Stimulated activated naive CD8-positive, alpha-beta T cell treated with anti-CD3 and anti-CD28 coated beads, Interleukin-15, amount 100 ng/mL, for 72 hours (primary cell): ENCODE measurements at regions not wholly inside any gene's neighbourhood (a gene's known extent, or its start where the extent isn't known, plus 50 kb on each side); places are given as distances from the start of the nearest gene placed in this dataset.
"Not testable (repeated sequence)": the region's sequence is repeated elsewhere in the genome, so short reads cannot be mapped to it uniquely, and the experiment has no call there.

Experiments
- ATAC-seq: fragments of 150-1000 bp; cut with Tn5 transposase; 2 replicates; pipeline ENCODE4 v1.10.0; 2021; ENCODE audit warnings: mild to moderate bottlenecking, moderate library complexity
- DNase-seq, 2 donors: peaks; one replicate each; pipeline ENCODE4 v3.0.0; 2021 to 2022
- H3K27ac Mint-ChIP-seq, 2 donors: one replicate each; pipeline ENCODE4 v1.8.0; 2022; ENCODE audit warnings: mild to moderate bottlenecking in 2 of 2, mixed read lengths in 2 of 2, moderate library complexity in 2 of 2
- H3K27me3 Mint-ChIP-seq: one replicate; pipeline ENCODE4 v1.8.0; 2022; ENCODE audit warnings: mixed read lengths
- H3K4me1 Mint-ChIP-seq: one replicate; pipeline ENCODE4 v1.8.0; 2022; ENCODE audit warnings: mild to moderate bottlenecking, mixed read lengths
- H3K4me3 Mint-ChIP-seq, 2 donors: one replicate each; pipeline ENCODE4 v1.8.0; 2022; ENCODE audit warnings: mild to moderate bottlenecking in 2 of 2, mixed read lengths in 2 of 2, moderate library complexity in 1 of 2
- H3K9me3 Mint-ChIP-seq, 2 donors: one replicate each; pipeline ENCODE4 v1.8.0; 2022; ENCODE audit warnings: mixed read lengths in 2 of 2

DNA sequence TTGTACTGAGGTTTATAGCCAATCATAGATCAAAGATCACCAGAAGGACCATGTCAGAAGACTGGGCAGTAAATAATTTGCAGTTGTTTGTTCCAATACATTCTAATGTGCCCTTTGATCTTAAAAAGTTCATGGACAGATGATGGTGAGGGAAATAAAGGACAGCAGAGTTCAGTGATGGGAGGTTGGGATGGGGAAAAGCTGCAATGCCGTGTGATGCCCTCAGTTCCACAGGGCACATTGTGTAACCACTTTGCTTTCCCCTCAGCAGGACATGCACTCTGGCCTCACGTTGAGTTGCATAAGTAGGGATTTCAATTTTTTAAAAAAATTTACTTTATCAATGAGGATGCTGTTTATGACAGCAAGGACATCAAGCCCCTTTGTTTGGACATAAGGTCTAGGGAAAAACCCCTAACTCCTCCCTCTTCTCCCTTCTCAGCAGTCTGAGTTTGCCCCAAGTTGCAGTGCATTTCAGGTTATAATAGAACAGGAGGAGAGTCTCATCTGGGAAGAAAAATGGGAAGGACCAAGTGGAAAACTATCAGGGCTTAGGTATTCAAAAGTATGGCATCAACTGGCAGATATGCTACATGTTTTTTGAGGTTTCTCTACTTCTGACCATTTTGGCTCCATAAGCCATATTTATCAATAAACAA lies 83.1 kb upstream of the TMED7 start:
- ATAC-seq (no peak), DNase-seq (no peak)
- no peaks in the 10 kb centered on the region for H3K4me1 Mint-ChIP-seq
- H3K27ac Mint-ChIP-seq = no peak overlapping the region
- peaks cover 11 to 19% of the 10 kb centered on the region in 2 donors for H3K9me3 Mint-ChIP-seq
- H3K4me3 Mint-ChIP-seq = no peak overlapping the region
- peaks cover 30% of the 10 kb centered on the region for H3K27me3 Mint-ChIP-seq

DNA sequence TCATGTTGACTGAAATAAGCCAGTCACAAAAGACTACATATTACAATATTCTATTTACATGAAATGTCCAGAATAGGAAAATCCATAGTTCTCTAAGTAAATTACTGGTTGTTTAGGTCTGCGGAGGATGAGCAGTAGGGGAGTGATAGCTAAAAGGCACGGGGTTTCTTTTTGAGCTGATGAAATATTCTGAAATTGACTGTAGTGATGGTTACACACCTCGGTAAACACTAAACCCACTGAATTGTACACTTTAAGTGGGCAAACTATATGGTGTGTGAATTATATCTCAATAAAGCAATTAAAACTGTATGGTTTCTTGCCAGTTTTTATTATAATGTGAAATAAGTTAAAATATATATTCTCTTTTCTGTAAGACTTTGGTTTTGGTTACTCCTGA lies 77.7 kb upstream of the TMED7 start:
- H3K4me3 Mint-ChIP-seq = no peak overlapping the region
- DNase-seq (no peak), ATAC-seq (no peak)
- H3K27ac Mint-ChIP-seq = no peak overlapping the region
- H3K9me3 Mint-ChIP-seq = no peaks in the 10 kb centered on the region
- H3K4me1 Mint-ChIP-seq = no peaks in the 10 kb centered on the region
- peaks cover 20% of the 10 kb centered on the region for H3K27me3 Mint-ChIP-seq

- no peak overlapping the region for H3K27ac Mint-ChIP-seq
- H3K4me3 Mint-ChIP-seq = no peak overlapping the region
- peaks cover 18% of the 10 kb centered on the region for H3K27me3 Mint-ChIP-seq
- H3K4me1 Mint-ChIP-seq = no peaks in the 10 kb centered on the region
- no peaks in the 10 kb centered on the region for H3K9me3 Mint-ChIP-seq
- DNase-seq (no peak), ATAC-seq (no peak)
Measured at GRCh38 chr5:115702025-115702424, 76.2 kb upstream of the TMED7 start.

GRCh38 chr5:115699967-115700366 lies 74.1 kb upstream of the TMED7 start:
- Mint-ChIP-seq H3K4me3 (no peak overlapping the region), H3K27ac (no peak overlapping the region), H3K4me1 (no peaks in the 10 kb centered on the region), H3K9me3 (no peaks in the 10 kb centered on the region), H3K27me3 (peaks cover 32% of the 10 kb centered on the region)
- ATAC-seq = no peak
- no peak for DNase-seq

- peaks cover 40% of the 10 kb centered on the region for H3K27me3 Mint-ChIP-seq
- H3K9me3 Mint-ChIP-seq = no peaks in the 10 kb centered on the region
- no peak overlapping the region for H3K27ac Mint-ChIP-seq
- ATAC-seq (no peak), DNase-seq (no peak)
- no peak overlapping the region for H3K4me3 Mint-ChIP-seq
- H3K4me1 Mint-ChIP-seq = no peaks in the 10 kb centered on the region
Measured at GRCh38 chr5:115696141-115696650, 70.4 kb upstream of the TMED7 start.

GRCh38 chr5:115695310-115695880 lies 69.6 kb upstream of the TMED7 start:
- Mint-ChIP-seq H3K4me3 (no peak overlapping the region), H3K27ac (no peak overlapping the region), H3K9me3 (no peaks in the 10 kb centered on the region), H3K4me1 (no peaks in the 10 kb centered on the region), H3K27me3 (peaks cover 36% of the 10 kb centered on the region)
- ATAC-seq (no peak), DNase-seq (no peak)

GRCh38 chr5:115691814-115692213 lies 66.0 kb upstream of the TMED7 start:
- not testable (repeated sequence) for H3K4me1 Mint-ChIP-seq
- peaks cover 53% of the 10 kb centered on the region for H3K27me3 Mint-ChIP-seq

GRCh38 chr5:115686738-115687074 lies 60.9 kb upstream of the TMED7 start:
- DNase-seq (no peak), ATAC-seq (no peak)
- H3K27me3 Mint-ChIP-seq = peaks cover 59% of the 10 kb centered on the region

More at GRCh38 chr5:115691814-115692213, 66.0 kb upstream of the TMED7 start:
- not testable (repeated sequence) for H3K27ac Mint-ChIP-seq, H3K9me3 Mint-ChIP-seq, H3K4me3 Mint-ChIP-seq, DNase-seq, ATAC-seq

GRCh38 chr5:115686051-115686737 lies 60.4 kb upstream of the TMED7 start:
- H3K4me3 Mint-ChIP-seq = no peak overlapping the region
- H3K27me3 Mint-ChIP-seq = peaks cover 59% of the 10 kb centered on the region
- no peaks in the 10 kb centered on the region for H3K9me3 Mint-ChIP-seq
- no peak overlapping the region for H3K27ac Mint-ChIP-seq
- ATAC-seq (no peak), DNase-seq (no peak)
- H3K4me1 Mint-ChIP-seq = no peaks in the 10 kb centered on the region

More at GRCh38 chr5:115686738-115687074, 60.9 kb upstream of the TMED7 start:
- no peak overlapping the region for H3K4me3 Mint-ChIP-seq
- no peak overlapping the region for H3K27ac Mint-ChIP-seq
- no peaks in the 10 kb centered on the region for H3K4me1 Mint-ChIP-seq
- no peaks in the 10 kb centered on the region for H3K9me3 Mint-ChIP-seq

DNA sequence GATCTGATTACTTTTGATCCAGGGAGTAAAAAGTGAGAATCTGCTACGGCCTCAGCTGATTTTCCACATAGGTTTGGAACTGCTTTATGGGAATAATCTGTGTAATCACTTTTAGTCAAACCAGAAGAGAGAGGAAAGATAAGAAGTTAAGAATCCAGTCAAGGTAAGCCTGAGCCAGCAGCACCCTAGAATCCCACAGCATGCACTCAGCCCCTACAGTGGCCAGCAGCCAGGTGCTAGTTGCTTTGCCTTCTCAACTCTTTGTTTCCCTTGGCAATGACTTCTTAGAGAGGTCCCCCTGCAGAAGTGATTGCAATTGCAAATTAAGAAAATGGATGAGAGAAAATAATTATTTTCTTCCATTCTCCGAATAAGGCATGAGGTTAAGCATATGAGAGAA lies 59.7 kb upstream of the TMED7 start:
- H3K4me3 Mint-ChIP-seq = no peak overlapping the region
- DNase-seq (no peak), ATAC-seq (no peak)
- peaks cover 59% of the 10 kb centered on the region for H3K27me3 Mint-ChIP-seq
- no peaks in the 10 kb centered on the region for H3K4me1 Mint-ChIP-seq
- no peaks in the 10 kb centered on the region for H3K9me3 Mint-ChIP-seq
- no peak overlapping the region for H3K27ac Mint-ChIP-seq

DNA sequence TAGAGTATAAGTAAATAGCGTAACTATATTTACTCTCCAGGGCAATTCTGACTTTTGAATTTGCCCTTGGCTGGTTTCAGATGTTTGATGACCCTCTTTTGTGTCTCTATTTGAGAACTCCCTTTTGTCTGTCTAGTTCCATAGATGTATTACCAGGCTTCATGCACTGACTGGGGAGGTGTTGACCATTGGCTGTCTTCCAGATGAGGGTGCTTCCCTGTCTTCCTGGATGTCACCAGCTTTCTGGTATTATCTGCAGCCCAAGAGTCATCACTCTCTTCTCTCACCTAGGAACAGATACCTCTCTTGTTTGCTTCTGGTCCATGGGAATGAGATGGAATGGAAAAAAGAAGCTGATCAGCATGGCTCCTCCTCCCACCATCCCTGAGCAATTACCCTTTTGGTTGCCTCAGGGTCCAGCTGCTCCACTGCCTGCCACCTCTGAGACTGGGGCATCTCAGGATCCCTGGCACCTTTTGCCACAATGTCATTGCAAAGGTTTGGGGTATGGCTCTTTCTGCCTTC lies 58.7 kb upstream of the TMED7 start:
- peaks cover 59% of the 10 kb centered on the region for H3K27me3 Mint-ChIP-seq
- H3K27ac Mint-ChIP-seq = no peak overlapping the region
- DNase-seq (no peak), ATAC-seq (no peak)
- no peak overlapping the region for H3K4me3 Mint-ChIP-seq
- no peaks in the 10 kb centered on the region for H3K4me1 Mint-ChIP-seq
- no peaks in the 10 kb centered on the region for H3K9me3 Mint-ChIP-seq

- no peak overlapping the region for H3K4me3 Mint-ChIP-seq
- no peaks in the 10 kb centered on the region for H3K9me3 Mint-ChIP-seq
- H3K27ac Mint-ChIP-seq = no peak overlapping the region
- H3K4me1 Mint-ChIP-seq = no peaks in the 10 kb centered on the region
- DNase-seq (no peak), ATAC-seq (no peak)
- H3K27me3 Mint-ChIP-seq = peaks cover 47% of the 10 kb centered on the region
Measured at GRCh38 chr5:115683081-115683480, 57.2 kb upstream of the TMED7 start.
